ENCODE measurements at regions not wholly inside any gene's neighbourhood (a gene's known extent, or its start where the extent isn't known, plus 50 kb on each side); places are given as distances from the start of the nearest gene placed in this dataset.

- Mint-ChIP-seq H3K4me1 (no peaks in the 10 kb centered on the region), H3K27ac (no peak overlapping the region), H3K27me3 (ENCODE audit: low read depth in 3 of 3) (peaks cover 0 to 2% (median 0%) of the 10 kb centered on the region in 3 donors), H3K36me3 (no peaks in the 10 kb centered on the region), H3K4me3 (no peak overlapping the region), H3K9me3 (peaks cover 0 to 8% (median 2%) of the 10 kb centered on the region in 7 donors)
- H3K79me2 ChIP-seq (ENCODE audit: insufficient read depth, low read length): no peaks in the 10 kb centered on the region
- no peaks in the 10 kb centered on the region for H4K20me1 ChIP-seq (ENCODE audit: insufficient read depth, low read length)
- no peak overlapping the region for H3K4me2 ChIP-seq (replicated peaks; ENCODE audit: extremely low read depth, low read length, poor library complexity, severe bottlenecking)
- H3K9me3 ChIP-seq (replicated peaks in 1 of 2; ENCODE audit: control insufficient read depth in 1 of 2, insufficient read depth in 1 of 2, low read length in 2 of 2): no peaks in the 10 kb centered on the region
- H3K4me3 ChIP-seq (replicated peaks in 1 of 3; ENCODE audit: low read depth in 2 of 3, low read length in 3 of 3): no peak overlapping the region
- H3K27ac ChIP-seq (ENCODE audit: low read depth in 1 of 2, low read length in 2 of 2): no peak overlapping the region
- H3K36me3 ChIP-seq (replicated peaks in 1 of 2; ENCODE audit: control insufficient read depth in 1 of 2, insufficient read depth in 2 of 2, low read length in 2 of 2): no peaks in the 10 kb centered on the region
- 75% methylated on average over 4 of the region's 7 CpGs for WGBS (ENCODE audit: insufficient coverage)
- no peak overlapping the region for H3K9ac ChIP-seq (ENCODE audit: insufficient read depth, low read length, poor library complexity, severe bottlenecking)
- TF ChIP-seq CTCF (IDR thresholded peaks at IDR 0.05): no peak
- no peaks in the 10 kb centered on the region for H3K27me3 ChIP-seq (ENCODE audit: control insufficient read depth in 2 of 2, insufficient read depth in 2 of 2, low read length in 2 of 2)
- no peak for DNase-seq
- no peaks in the 10 kb centered on the region for H3K4me1 ChIP-seq (ENCODE audit: control insufficient read depth in 1 of 2, insufficient read depth in 2 of 2, low read length in 2 of 2)
- intact Hi-C loops (cut with micrococcal nuclease): no loop called here
- H2AFZ ChIP-seq (ENCODE audit: insufficient read depth, low read depth, low read length, poor library complexity, severe bottlenecking): no peak overlapping the region
Measured at GRCh38 chr18:45415614-45416013, 199.7 kb upstream of the SLC14A2 start.

- TF ChIP-seq CTCF (IDR thresholded peaks at IDR 0.05): no peak
- Histone ChIP-seq H3K36me3 (replicated peaks in 1 of 2; ENCODE audit: control insufficient read depth in 1 of 2, insufficient read depth in 2 of 2, low read length in 2 of 2) (no peaks in the 10 kb centered on the region), H3K27ac (ENCODE audit: low read depth in 1 of 2, low read length in 2 of 2) (no peak overlapping the region), H3K9ac (ENCODE audit: insufficient read depth, low read length, poor library complexity, severe bottlenecking) (no peak overlapping the region), H4K20me1 (ENCODE audit: insufficient read depth, low read length) (no peaks in the 10 kb centered on the region), H3K9me3 (replicated peaks in 1 of 2; ENCODE audit: control insufficient read depth in 1 of 2, insufficient read depth in 1 of 2, low read length in 2 of 2) (no peaks in the 10 kb centered on the region), H3K4me3 (replicated peaks in 1 of 3; ENCODE audit: low read depth in 2 of 3, low read length in 3 of 3) (no peak overlapping the region), H3K79me2 (ENCODE audit: insufficient read depth, low read length) (no peaks in the 10 kb centered on the region), H3K4me1 (ENCODE audit: control insufficient read depth in 1 of 2, insufficient read depth in 2 of 2, low read length in 2 of 2) (no peaks in the 10 kb centered on the region), H3K27me3 (ENCODE audit: control insufficient read depth in 2 of 2, insufficient read depth in 2 of 2, low read length in 2 of 2) (no peaks in the 10 kb centered on the region), H2AFZ (ENCODE audit: insufficient read depth, low read depth, low read length, poor library complexity, severe bottlenecking) (no peak overlapping the region), H3K4me2 (replicated peaks; ENCODE audit: extremely low read depth, low read length, poor library complexity, severe bottlenecking) (no peak overlapping the region)
- Mint-ChIP-seq H3K9me3 (peaks cover 0 to 10% (median 2%) of the 10 kb centered on the region in 7 donors), H3K27ac (no peak overlapping the region), H3K4me3 (no peak overlapping the region), H3K27me3 (ENCODE audit: low read depth in 3 of 3) (peaks cover 0 to 2% (median 0%) of the 10 kb centered on the region in 3 donors), H3K4me1 (no peaks in the 10 kb centered on the region), H3K36me3 (no peaks in the 10 kb centered on the region)
- DNase-seq: no peak
- WGBS (ENCODE audit: insufficient coverage): 13% methylated on average over 3 of the region's 5 CpGs
- intact Hi-C loops (cut with micrococcal nuclease): no loop called here
Measured at GRCh38 chr18:45416168-45416567, 199.1 kb upstream of the SLC14A2 start.
